HAP-1 (cell line): ENCODE measurements at regions not wholly inside any gene's neighbourhood (a gene's known extent, or its start where the extent isn't known, plus 50 kb on each side); places are given as distances from the start of the nearest gene placed in this dataset.

Experiments
- DNase-seq, 2 experiments: peaks; one replicate each; pipeline ENCODE4 v3.0.0-alpha.2; 2016 to 2020; ENCODE audit warnings: low spot score in 2 of 2
- H3K27me3 ChIP-seq: fragments of 250-450 bp; sonication (Bioruptor Pico); 2 replicates; pipeline ENCODE4 v1.5.1; 2020; ENCODE audit warnings: low read depth, mild to moderate bottlenecking, moderate library complexity
- H3K36me3 ChIP-seq: fragments of 250-450 bp; sonication (Bioruptor Pico); replicated peaks from 2 replicates; pipeline ENCODE4 v1.5.1; 2020; ENCODE audit warnings: mild to moderate bottlenecking
- H3K4me1 ChIP-seq: fragments of 250-450 bp; sonication (Bioruptor Pico); 2 replicates; pipeline ENCODE4 v1.5.1; 2020; ENCODE audit warnings: mild to moderate bottlenecking
- H3K4me3 ChIP-seq: fragments of 250-450 bp; sonication (Bioruptor Pico); 2 replicates; pipeline ENCODE4 v1.5.1; 2020; ENCODE audit warnings: mild to moderate bottlenecking, moderate library complexity
- H3K9me3 ChIP-seq: fragments of 250-450 bp; sonication (Bioruptor Pico); 2 replicates; pipeline ENCODE4 v1.5.1; 2020; ENCODE audit warnings: mild to moderate bottlenecking, moderate library complexity
- in situ Hi-C: fragments of 300-500 bp; cut with MboI; formaldehyde crosslinking; loops from 3 replicates; pipeline ENCODE4 v1.14.3; 2020; ENCODE audit warnings: low sequenced_read_pairs, inconsistent platforms, mixed read lengths

- no peak for DNase-seq
- no peaks in the 10 kb centered on the region for H3K36me3 ChIP-seq
- no peak overlapping the region for H3K4me3 ChIP-seq
- in situ Hi-C loops = no loop called here
- H3K4me1 ChIP-seq = no peaks in the 10 kb centered on the region
- 0 out of 2 replicates have a peak, but pooled peaks cover 3% of the 10 kb centered on the region for H3K9me3 ChIP-seq
- no peaks in the 10 kb centered on the region for H3K27me3 ChIP-seq
These were observed 585.6 kb downstream of the DHX35 start for GRCh38 chr20:39547546-39548408.

GRCh38 chr20:39541136-39541803 lies 579.1 kb downstream of the DHX35 start:
- no peak for DNase-seq
- no peaks in the 10 kb centered on the region for H3K4me1 ChIP-seq
- in situ Hi-C loops = no loop called here
- H3K9me3 ChIP-seq = 0 out of 2 replicates have a peak, but pooled peaks cover 3% of the 10 kb centered on the region
- H3K27me3 ChIP-seq = no peaks in the 10 kb centered on the region
- H3K4me3 ChIP-seq = no peak overlapping the region
- no peaks in the 10 kb centered on the region for H3K36me3 ChIP-seq

- H3K27me3 ChIP-seq = no peaks in the 10 kb centered on the region
- H3K9me3 ChIP-seq = no peaks in the 10 kb centered on the region
- no peaks in the 10 kb centered on the region for H3K4me1 ChIP-seq
- H3K36me3 ChIP-seq = no peaks in the 10 kb centered on the region
- in situ Hi-C loops = no loop called here
- DNase-seq = no peak
- no peak overlapping the region for H3K4me3 ChIP-seq
These were observed 576.2 kb downstream of the DHX35 start for GRCh38 chr20:39538317-39538716.

- Histone ChIP-seq H3K36me3 (no peaks in the 10 kb centered on the region), H3K9me3 (no peaks in the 10 kb centered on the region), H3K4me3 (no peak overlapping the region), H3K4me1 (no peaks in the 10 kb centered on the region), H3K27me3 (no peaks in the 10 kb centered on the region)
- in situ Hi-C loops = no loop called here
- DNase-seq = no peak
These were observed 573.2 kb downstream of the DHX35 start for GRCh38 chr20:39535301-39535700.

- in situ Hi-C loops = no loop called here
- no peaks in the 10 kb centered on the region for H3K27me3 ChIP-seq
These were observed 572.7 kb downstream of the DHX35 start for GRCh38 chr20:39534846-39535245.

GRCh38 chr20:39533858-39534257 lies 571.7 kb downstream of the DHX35 start:
- in situ Hi-C loops = no loop called here
- Histone ChIP-seq H3K4me3 (no peak overlapping the region), H3K27me3 (no peaks in the 10 kb centered on the region), H3K4me1 (no peaks in the 10 kb centered on the region), H3K36me3 (no peaks in the 10 kb centered on the region), H3K9me3 (no peaks in the 10 kb centered on the region)
- DNase-seq = no peak

More at GRCh38 chr20:39534846-39535245, 572.7 kb downstream of the DHX35 start:
- H3K4me3 ChIP-seq = no peak overlapping the region
- DNase-seq = no peak
- H3K36me3 ChIP-seq = no peaks in the 10 kb centered on the region
- H3K4me1 ChIP-seq = no peaks in the 10 kb centered on the region
- H3K9me3 ChIP-seq = no peaks in the 10 kb centered on the region

GRCh38 chr20:39532205-39532604 lies 570.1 kb downstream of the DHX35 start:
- H3K27me3 ChIP-seq = no peaks in the 10 kb centered on the region
- H3K36me3 ChIP-seq = no peaks in the 10 kb centered on the region
- in situ Hi-C loops = no loop called here
- H3K9me3 ChIP-seq = no peaks in the 10 kb centered on the region; the same call in 1 of the 2 replicates
- no peak overlapping the region for H3K4me3 ChIP-seq
- no peaks in the 10 kb centered on the region for H3K4me1 ChIP-seq
- no peak for DNase-seq

- no peaks in the 10 kb centered on the region for H3K36me3 ChIP-seq
- no peak for DNase-seq
- no peaks in the 10 kb centered on the region; the same call in 1 of the 2 replicates for H3K9me3 ChIP-seq
- in situ Hi-C loops = no loop called here
- H3K27me3 ChIP-seq = no peaks in the 10 kb centered on the region
- no peak overlapping the region for H3K4me3 ChIP-seq
- H3K4me1 ChIP-seq = no peaks in the 10 kb centered on the region
These were observed 566.3 kb downstream of the DHX35 start for GRCh38 chr20:39528436-39528835.

- no peak for DNase-seq
- Histone ChIP-seq H3K27me3 (no peaks in the 10 kb centered on the region), H3K36me3 (no peaks in the 10 kb centered on the region), H3K4me1 (no peaks in the 10 kb centered on the region), H3K4me3 (no peak overlapping the region), H3K9me3 (no peaks in the 10 kb centered on the region; the same call in 1 of the 2 replicates)
- in situ Hi-C loops = no loop called here
These were observed 562.3 kb downstream of the DHX35 start for GRCh38 chr20:39524371-39524911.

GRCh38 chr20:39523405-39523804 lies 561.3 kb downstream of the DHX35 start:
- Histone ChIP-seq H3K36me3 (no peaks in the 10 kb centered on the region), H3K27me3 (no peaks in the 10 kb centered on the region), H3K4me1 (no peaks in the 10 kb centered on the region), H3K9me3 (no peaks in the 10 kb centered on the region), H3K4me3 (no peak overlapping the region)
- in situ Hi-C loops = no loop called here
- DNase-seq = no peak

GRCh38 chr20:39518654-39519053 lies 556.5 kb downstream of the DHX35 start:
- Histone ChIP-seq H3K4me3 (no peak overlapping the region), H3K36me3 (no peaks in the 10 kb centered on the region), H3K4me1 (no peaks in the 10 kb centered on the region), H3K9me3 (no peaks in the 10 kb centered on the region), H3K27me3 (no peaks in the 10 kb centered on the region)
- no peak for DNase-seq
- in situ Hi-C loops = no loop called here

GRCh38 chr20:39516964-39517363 lies 554.8 kb downstream of the DHX35 start:
- Histone ChIP-seq H3K36me3 (no peaks in the 10 kb centered on the region), H3K4me1 (no peaks in the 10 kb centered on the region), H3K27me3 (no peaks in the 10 kb centered on the region), H3K4me3 (no peak overlapping the region), H3K9me3 (no peaks in the 10 kb centered on the region)
- no peak for DNase-seq
- in situ Hi-C loops = no loop called here

GRCh38 chr20:39504710-39505094 lies 542.6 kb downstream of the DHX35 start:
- H3K36me3 ChIP-seq = no peaks in the 10 kb centered on the region
- H3K27me3 ChIP-seq = no peaks in the 10 kb centered on the region
- no peaks in the 10 kb centered on the region for H3K9me3 ChIP-seq
- H3K4me1 ChIP-seq = no peaks in the 10 kb centered on the region
- H3K4me3 ChIP-seq = no peak overlapping the region
- DNase-seq = no peak
- in situ Hi-C loops = no loop called here
